ENCODE measurements at regions not wholly inside any gene's neighbourhood (a gene's known extent, or its start where the extent isn't known, plus 50 kb on each side); places are given as distances from the start of the nearest gene placed in this dataset.
A peak's percentile ranks its signal among the peaks of the same experiment; 100 is the strongest.

DNA sequence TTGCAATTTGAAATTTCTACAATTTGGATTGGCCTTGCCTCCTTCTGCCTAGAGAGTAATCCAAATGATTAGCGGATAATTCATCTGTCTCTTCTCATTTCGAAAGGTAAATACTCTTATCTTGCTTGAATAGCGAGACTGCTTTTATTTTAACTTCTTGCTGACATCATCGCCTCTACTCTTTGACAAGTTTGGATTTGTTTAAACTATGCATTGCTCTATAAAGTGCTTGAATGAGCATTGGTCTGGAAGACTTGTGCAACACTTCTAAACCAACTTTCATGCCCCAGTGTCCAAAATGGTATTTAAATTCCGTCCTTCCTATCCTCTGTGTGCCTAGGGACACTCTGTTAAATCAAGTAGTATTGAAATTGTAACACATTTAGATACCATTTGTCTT lies 384.1 kb upstream of the SLC35B3 start:
- no peaks in the 10 kb centered on the region for H3K27me3 ChIP-seq (ENCODE audit: insufficient read depth, low read length)
- no peak overlapping the region for H2AFZ ChIP-seq (ENCODE audit: low read depth, low read length, poor library complexity, severe bottlenecking)
- no peak for TF ChIP-seq CEBPB (IDR thresholded peaks at IDR 0.05; ENCODE audit: low read depth)
- TF ChIP-seq, protein P1, sequence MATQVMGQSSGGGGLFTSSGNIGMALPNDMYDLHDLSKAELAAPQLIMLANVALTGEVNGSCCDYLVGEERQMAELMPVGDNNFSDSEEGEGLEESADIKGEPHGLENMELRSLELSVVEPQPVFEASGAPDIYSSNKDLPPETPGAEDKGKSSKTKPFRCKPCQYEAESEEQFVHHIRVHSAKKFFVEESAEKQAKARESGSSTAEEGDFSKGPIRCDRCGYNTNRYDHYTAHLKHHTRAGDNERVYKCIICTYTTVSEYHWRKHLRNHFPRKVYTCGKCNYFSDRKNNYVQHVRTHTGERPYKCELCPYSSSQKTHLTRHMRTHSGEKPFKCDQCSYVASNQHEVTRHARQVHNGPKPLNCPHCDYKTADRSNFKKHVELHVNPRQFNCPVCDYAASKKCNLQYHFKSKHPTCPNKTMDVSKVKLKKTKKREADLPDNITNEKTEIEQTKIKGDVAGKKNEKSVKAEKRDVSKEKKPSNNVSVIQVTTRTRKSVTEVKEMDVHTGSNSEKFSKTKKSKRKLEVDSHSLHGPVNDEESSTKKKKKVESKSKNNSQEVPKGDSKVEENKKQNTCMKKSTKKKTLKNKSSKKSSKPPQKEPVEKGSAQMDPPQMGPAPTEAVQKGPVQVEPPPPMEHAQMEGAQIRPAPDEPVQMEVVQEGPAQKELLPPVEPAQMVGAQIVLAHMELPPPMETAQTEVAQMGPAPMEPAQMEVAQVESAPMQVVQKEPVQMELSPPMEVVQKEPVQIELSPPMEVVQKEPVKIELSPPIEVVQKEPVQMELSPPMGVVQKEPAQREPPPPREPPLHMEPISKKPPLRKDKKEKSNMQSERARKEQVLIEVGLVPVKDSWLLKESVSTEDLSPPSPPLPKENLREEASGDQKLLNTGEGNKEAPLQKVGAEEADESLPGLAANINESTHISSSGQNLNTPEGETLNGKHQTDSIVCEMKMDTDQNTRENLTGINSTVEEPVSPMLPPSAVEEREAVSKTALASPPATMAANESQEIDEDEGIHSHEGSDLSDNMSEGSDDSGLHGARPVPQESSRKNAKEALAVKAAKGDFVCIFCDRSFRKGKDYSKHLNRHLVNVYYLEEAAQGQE (IDR thresholded peaks at IDR 0.05; ENCODE audit: low read depth) = no peak
- H3K79me2 ChIP-seq (ENCODE audit: insufficient read depth, low read length) = no peaks in the 10 kb centered on the region
- POLR2A ChIA-PET = no interaction called here
- ATAC-seq (no peak), DNase-seq (ENCODE audit: low read depth, low spot score) (no peak)
- no peaks in the 10 kb centered on the region for H4K20me1 ChIP-seq (ENCODE audit: insufficient read depth)
- no peaks in the 10 kb centered on the region for H3K36me3 ChIP-seq (ENCODE audit: control insufficient read depth in 1 of 2, insufficient read depth in 2 of 2, low read length in 2 of 2)
- RAD21 ChIA-PET (ENCODE audit: low non-redundant PET in 1 of 2, low total read pairs in 2 of 2, uncharacterized antibody in 2 of 2, unreplicated experiment in 2 of 2) = no interaction called here
- H3K4me3 ChIP-seq (replicated peaks in 1 of 2; ENCODE audit: low read depth in 1 of 2, low read length in 2 of 2) = no peak overlapping the region
- no peaks in the 10 kb centered on the region for H3K9me3 ChIP-seq (ENCODE audit: control insufficient read depth in 1 of 2, insufficient read depth in 1 of 2, low read depth in 1 of 2, low read length in 2 of 2)
- CTCF ChIA-PET = no interaction called here
- H3K9me2 ChIP-seq (ENCODE audit: insufficient read depth) = no peaks in the 10 kb centered on the region
- no peak overlapping the region for H3K27ac ChIP-seq (ENCODE audit: low read depth, low read length)
- H3K9ac ChIP-seq (ENCODE audit: low read length) = no peak overlapping the region
- H3K4me2 ChIP-seq (ENCODE audit: low read length) = no peak overlapping the region
- peaks cover 0 to 3% of the 10 kb centered on the region in 2 experiments; a peak in 1 of 4 replicates for H3K4me1 ChIP-seq (ENCODE audit: control insufficient read depth in 1 of 2, insufficient read depth in 2 of 2, low read length in 2 of 2)
- no TSS peak for BruUV-seq (replicated peaks)
- intact Hi-C loops (cut with micrococcal nuclease) = no loop called here

DNA sequence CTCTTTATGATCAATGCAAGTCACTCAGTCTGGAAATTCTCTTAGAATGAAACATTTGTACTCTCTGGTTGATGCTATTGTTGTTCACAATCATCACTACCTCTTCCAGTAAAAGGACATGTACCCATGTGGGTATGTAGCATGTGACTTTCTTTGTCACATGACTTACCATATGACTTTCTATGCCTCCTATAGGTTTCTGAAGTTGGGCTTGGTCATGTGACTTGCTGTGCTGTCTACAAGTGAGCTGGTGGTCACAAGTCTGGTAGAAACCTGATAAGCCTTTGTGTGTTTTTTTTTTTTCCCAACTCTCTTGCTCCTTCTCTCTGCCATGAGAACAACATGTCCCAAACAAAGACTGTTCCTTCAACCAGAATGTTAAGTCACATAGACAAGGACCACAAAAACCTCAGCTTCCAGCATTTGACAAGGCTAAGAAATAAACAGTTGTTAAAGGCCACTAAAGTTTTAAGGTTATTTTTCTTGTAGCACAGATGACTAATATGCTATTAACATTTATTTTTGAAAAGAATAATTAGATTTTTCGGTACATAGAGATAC lies 379.2 kb upstream of the SLC35B3 start:
- H3K27me3 ChIP-seq (ENCODE audit: insufficient read depth, low read length) = no peaks in the 10 kb centered on the region
- no peaks in the 10 kb centered on the region for H3K4me1 ChIP-seq (ENCODE audit: control insufficient read depth in 1 of 2, insufficient read depth in 2 of 2, low read length in 2 of 2)
- H3K9ac ChIP-seq (ENCODE audit: low read length) = no peak overlapping the region
- ChIA-PET RAD21 (ENCODE audit: low non-redundant PET in 1 of 2, low total read pairs in 2 of 2, uncharacterized antibody in 2 of 2, unreplicated experiment in 2 of 2) (no interaction called here), POLR2A (no interaction called here), CTCF (interaction anchor here (0.6 kb wide), 1 partner anchor 439 kb away, joined by 3 read pairs; no protein-coding TSS in a partner anchor)
- no peak overlapping the region for H3K4me2 ChIP-seq (ENCODE audit: low read length)
- DNase-seq (ENCODE audit: low read depth, low spot score) (no peak), ATAC-seq (no peak)
- no TSS peak for BruUV-seq (replicated peaks)
- H3K9me3 ChIP-seq (ENCODE audit: control insufficient read depth in 1 of 2, insufficient read depth in 1 of 2, low read depth in 1 of 2, low read length in 2 of 2) = no peaks in the 10 kb centered on the region
- no peak overlapping the region for H3K4me3 ChIP-seq (replicated peaks in 1 of 2; ENCODE audit: low read depth in 1 of 2, low read length in 2 of 2)
- no peaks in the 10 kb centered on the region for H3K79me2 ChIP-seq (ENCODE audit: insufficient read depth, low read length)
- peak overlapping the region; percentile 70 for H2AFZ ChIP-seq (ENCODE audit: low read depth, low read length, poor library complexity, severe bottlenecking)
- TF ChIP-seq EGR1 (IDR thresholded peaks at IDR 0.05; ENCODE audit: low read depth) (no peak), EZH2phosphoT487 (IDR thresholded peaks at IDR 0.05; ENCODE audit: borderline replicate concordance) (no peak), EZH2 (IDR thresholded peaks at IDR 0.05) (no peak)
- no peaks in the 10 kb centered on the region for H3K36me3 ChIP-seq (ENCODE audit: control insufficient read depth in 1 of 2, insufficient read depth in 2 of 2, low read length in 2 of 2)
- H3K9me2 ChIP-seq (ENCODE audit: insufficient read depth) = no peaks in the 10 kb centered on the region
- H4K20me1 ChIP-seq (ENCODE audit: insufficient read depth) = no peaks in the 10 kb centered on the region
- intact Hi-C loops (cut with micrococcal nuclease) = no loop called here
- H3K27ac ChIP-seq (ENCODE audit: low read depth, low read length) = no peak overlapping the region
